CD14-positive monocyte (primary cell): ENCODE measurements at regions not wholly inside any gene's neighbourhood (a gene's known extent, or its start where the extent isn't known, plus 50 kb on each side); places are given as distances from the start of the nearest gene placed in this dataset.

Experiments used
- DNase-seq, 3 donors: peaks; one replicate each; pipeline ENCODE4 v3.0.0-alpha.2; 2011 to 2022
- H2AFZ ChIP-seq: 2 replicates; pipeline ENCODE4 v1.6.0; 2012; ENCODE audit warnings: mild to moderate bottlenecking, low read depth, low read length, inconsistent platforms; ENCODE audit not compliant: insufficient read depth, poor library complexity, severe bottlenecking
- H3K27ac ChIP-seq, 2 donors: 1 replicate in 1 of 2; 2 replicates in 1 of 2; pipeline ENCODE4 v1.5.1; 2012 to 2013; ENCODE audit warnings: low read length in 2 of 2, control low read depth in 1 of 2, inconsistent platforms in 1 of 2, low read depth in 1 of 2, mild to moderate bottlenecking in 1 of 2
- H3K27me3 ChIP-seq, 2 donors: one replicate each; pipeline versions ENCODE4 v1.6.0 to v1.6.1; 2011 to 2013; ENCODE audit warnings: low read length in 2 of 2; ENCODE audit not compliant: control insufficient read depth in 2 of 2, insufficient read depth in 2 of 2
- H3K36me3 ChIP-seq, 2 donors: replicated peaks in 1 of 2; 1 replicate in 1 of 2; 2 replicates in 1 of 2; pipeline versions ENCODE4 v1.5.1 to v1.6.1; 2012 to 2013; ENCODE audit warnings: low read length in 2 of 2, control low read depth in 1 of 2, inconsistent platforms in 1 of 2, mild to moderate bottlenecking in 1 of 2; ENCODE audit not compliant: insufficient read depth in 2 of 2, control insufficient read depth in 1 of 2
- H3K4me1 ChIP-seq, 2 donors: 1 replicate in 1 of 2; 2 replicates in 1 of 2; pipeline versions ENCODE4 v1.5.1 to v1.6.1; 2012 to 2013; ENCODE audit warnings: low read length in 2 of 2, control low read depth in 1 of 2, inconsistent platforms in 1 of 2, mild to moderate bottlenecking in 1 of 2, moderate library complexity in 1 of 2; ENCODE audit not compliant: insufficient read depth in 2 of 2, control insufficient read depth in 1 of 2
- H3K4me2 ChIP-seq: replicated peaks from 2 replicates; pipeline ENCODE3; 2012; ENCODE audit warnings: low read length, moderate library complexity, mild to moderate bottlenecking; ENCODE audit not compliant: poor library complexity, severe bottlenecking; ENCODE audit errors: extremely low read depth
- H3K4me3 ChIP-seq, 3 experiments: fragments of 200-600 bp in 1 of 3; sonication (generic) in 1 of 3; replicated peaks in 1 of 3; 1 replicate in 2 of 3; 2 replicates in 1 of 3; pipeline ENCODE4 v1.5.1; 2011 to 2013; ENCODE audit warnings: low read length in 3 of 3, mild to moderate bottlenecking in 3 of 3, control low read depth in 2 of 3, low read depth in 2 of 3, inconsistent platforms in 1 of 3, moderate library complexity in 1 of 3
- H3K79me2 ChIP-seq: 2 replicates; pipeline ENCODE4 v1.6.0; 2012; ENCODE audit warnings: mild to moderate bottlenecking, control low read depth, inconsistent platforms, low read length, moderate library complexity; ENCODE audit not compliant: insufficient read depth
- H3K9ac ChIP-seq: 2 replicates; pipeline ENCODE4 v1.6.0; 2017; ENCODE audit warnings: low read length, mild to moderate bottlenecking; ENCODE audit not compliant: insufficient read depth, poor library complexity, severe bottlenecking
- H3K9me3 ChIP-seq, 2 donors: replicated peaks in 1 of 2; 1 replicate in 1 of 2; 2 replicates in 1 of 2; pipeline versions ENCODE4 v1.5.1 to v1.6.1; 2012 to 2013; ENCODE audit warnings: low read length in 2 of 2, control low read depth in 1 of 2; ENCODE audit not compliant: control insufficient read depth in 1 of 2, insufficient read depth in 1 of 2
- H4K20me1 ChIP-seq: 2 replicates; pipeline ENCODE4 v1.6.0; 2012; ENCODE audit warnings: mild to moderate bottlenecking, low read length, control low read depth, moderate library complexity; ENCODE audit not compliant: insufficient read depth
- H3K27ac Mint-ChIP-seq, 7 donors: one replicate each; pipeline ENCODE4 v1.8.0; 2020; ENCODE audit warnings: mild to moderate bottlenecking in 7 of 7, mixed read lengths in 7 of 7, moderate library complexity in 6 of 7, inconsistent platforms in 2 of 7
- H3K27me3 Mint-ChIP-seq, 3 donors: one replicate each; pipeline ENCODE4 v1.8.0; 2021 to 2022; ENCODE audit warnings: low read depth in 3 of 3, mild to moderate bottlenecking in 3 of 3, mixed read lengths in 3 of 3, moderate library complexity in 3 of 3, inconsistent platforms in 1 of 3
- H3K36me3 Mint-ChIP-seq, 2 donors: one replicate each; pipeline ENCODE4 v1.8.0; 2020; ENCODE audit warnings: mixed read lengths in 2 of 2, inconsistent platforms in 1 of 2, mild to moderate bottlenecking in 1 of 2
- H3K4me1 Mint-ChIP-seq: one replicate; pipeline ENCODE4 v1.8.0; 2020; ENCODE audit warnings: mild to moderate bottlenecking, mixed read lengths
- H3K4me3 Mint-ChIP-seq, 2 donors: one replicate each; pipeline ENCODE4 v1.8.0; 2020; ENCODE audit warnings: mild to moderate bottlenecking in 2 of 2, mixed read lengths in 2 of 2, moderate library complexity in 1 of 2
- H3K9me3 Mint-ChIP-seq, 7 donors: one replicate each; pipeline ENCODE4 v1.8.0; 2020 to 2022; ENCODE audit warnings: mixed read lengths in 7 of 7, mild to moderate bottlenecking in 6 of 7, moderate library complexity in 6 of 7, inconsistent platforms in 2 of 7
- WGBS: methylation state at CpG from one replicate; pipeline ENCODE4 v1.1.5; 2013; ENCODE audit warnings: missing lambda C conversion rate; ENCODE audit not compliant: insufficient coverage; 5-methylcytosine and 5-hydroxymethylcytosine counted together
- intact Hi-C, 2 donors: fragments of 100-400 bp; cut with micrococcal nuclease; formaldehyde crosslinking; loops; one replicate each; pipeline versions ENCODE4 v1.15.0 to v1.15.1; 2023
- TF ChIP-seq, protein P1 (sequence below): fragments of 200-600 bp; IDR thresholded peaks from one replicate; pipeline ENCODE4 v1.8.0; 2022; ENCODE audit warnings: antibody characterized with exemption, mild to moderate bottlenecking

DNA sequence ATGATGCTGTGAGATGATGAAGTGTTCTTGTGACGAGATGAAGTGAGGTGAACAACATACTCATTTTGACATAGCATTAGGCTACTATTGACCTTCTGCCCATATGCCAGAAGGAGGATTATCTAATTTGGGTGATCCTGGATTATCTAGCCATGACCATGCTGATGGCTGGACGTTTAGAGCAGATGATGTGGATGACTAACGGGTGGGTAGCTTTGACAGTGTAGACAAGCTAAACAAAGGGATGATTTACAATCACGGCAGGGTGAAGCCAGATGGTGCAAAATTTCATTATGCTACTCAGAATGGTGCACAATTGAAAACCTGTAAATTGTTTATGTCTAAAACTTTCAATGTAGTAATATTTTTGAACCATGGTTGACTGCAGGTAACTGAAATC lies 2403.4 kb upstream of the ACO1 start:
- no peak for DNase-seq
- no peak overlapping the region for H3K4me3 Mint-ChIP-seq

DNA sequence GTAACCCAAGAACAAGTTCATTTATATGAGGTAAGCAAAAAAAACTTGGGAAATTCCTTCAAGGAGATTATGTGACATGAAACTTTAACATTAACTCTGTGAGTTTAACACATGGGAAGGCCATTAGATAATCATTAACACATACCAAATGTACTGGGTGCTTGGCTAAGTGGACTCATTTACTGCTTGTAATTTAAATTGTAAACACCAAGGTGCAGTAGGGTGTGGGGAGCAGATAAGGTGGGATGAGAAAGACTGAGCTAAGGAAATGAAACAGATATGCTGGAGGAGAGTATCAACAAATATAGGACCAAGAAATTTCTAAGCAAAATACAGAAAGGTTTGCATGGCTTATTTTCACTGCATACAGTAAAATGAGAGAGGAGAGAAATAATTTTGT lies 2384.8 kb upstream of the ACO1 start:
- Mint-ChIP-seq H3K9me3 (peaks cover 0 to 5% (median 3%) of the 10 kb centered on the region in 7 donors), H3K4me1 (no peaks in the 10 kb centered on the region), H3K27me3 (no peaks in the 10 kb centered on the region), H3K36me3 (no peaks in the 10 kb centered on the region), H3K4me3 (no peak overlapping the region), H3K27ac (no peak overlapping the region)
- no peaks in the 10 kb centered on the region for H3K4me1 ChIP-seq
- TF ChIP-seq, protein P1, sequence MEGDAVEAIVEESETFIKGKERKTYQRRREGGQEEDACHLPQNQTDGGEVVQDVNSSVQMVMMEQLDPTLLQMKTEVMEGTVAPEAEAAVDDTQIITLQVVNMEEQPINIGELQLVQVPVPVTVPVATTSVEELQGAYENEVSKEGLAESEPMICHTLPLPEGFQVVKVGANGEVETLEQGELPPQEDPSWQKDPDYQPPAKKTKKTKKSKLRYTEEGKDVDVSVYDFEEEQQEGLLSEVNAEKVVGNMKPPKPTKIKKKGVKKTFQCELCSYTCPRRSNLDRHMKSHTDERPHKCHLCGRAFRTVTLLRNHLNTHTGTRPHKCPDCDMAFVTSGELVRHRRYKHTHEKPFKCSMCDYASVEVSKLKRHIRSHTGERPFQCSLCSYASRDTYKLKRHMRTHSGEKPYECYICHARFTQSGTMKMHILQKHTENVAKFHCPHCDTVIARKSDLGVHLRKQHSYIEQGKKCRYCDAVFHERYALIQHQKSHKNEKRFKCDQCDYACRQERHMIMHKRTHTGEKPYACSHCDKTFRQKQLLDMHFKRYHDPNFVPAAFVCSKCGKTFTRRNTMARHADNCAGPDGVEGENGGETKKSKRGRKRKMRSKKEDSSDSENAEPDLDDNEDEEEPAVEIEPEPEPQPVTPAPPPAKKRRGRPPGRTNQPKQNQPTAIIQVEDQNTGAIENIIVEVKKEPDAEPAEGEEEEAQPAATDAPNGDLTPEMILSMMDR = no peak
- intact Hi-C loops = no loop called here
- H3K9me3 ChIP-seq = peaks cover 0 to 3% of the 10 kb centered on the region in 2 donors
- no peak overlapping the region for H3K27ac ChIP-seq
- H3K27me3 ChIP-seq = no peaks in the 10 kb centered on the region
- no peaks in the 10 kb centered on the region for H3K36me3 ChIP-seq
- H3K9ac ChIP-seq = no peak overlapping the region
- H3K79me2 ChIP-seq = no peaks in the 10 kb centered on the region
- H4K20me1 ChIP-seq = no peaks in the 10 kb centered on the region
- DNase-seq = no peak
- H2AFZ ChIP-seq = no peak overlapping the region
- H3K4me3 ChIP-seq = no peak overlapping the region
- no peak overlapping the region for H3K4me2 ChIP-seq

More for the DNA sequence above, 2403.4 kb upstream of the ACO1 start:
- Histone ChIP-seq H3K4me1 (no peaks in the 10 kb centered on the region), H3K9ac (no peak overlapping the region), H3K9me3 (no peaks in the 10 kb centered on the region), H3K4me3 (no peak overlapping the region), H3K27ac (no peak overlapping the region), H4K20me1 (no peaks in the 10 kb centered on the region), H3K79me2 (no peaks in the 10 kb centered on the region), H3K27me3 (no peaks in the 10 kb centered on the region), H3K4me2 (no peak overlapping the region), H3K36me3 (no peaks in the 10 kb centered on the region), H2AFZ (no peak overlapping the region)
- Mint-ChIP-seq H3K36me3 (no peaks in the 10 kb centered on the region), H3K9me3 (no peaks in the 10 kb centered on the region), H3K4me1 (no peaks in the 10 kb centered on the region), H3K27ac (no peak overlapping the region), H3K27me3 (no peaks in the 10 kb centered on the region)
- WGBS = 63% methylated on average over 3 of the region's 4 CpGs
- intact Hi-C loops = no loop called here
- TF ChIP-seq, protein P1 = no peak
